H9 (cell line): ENCODE measurements at regions not wholly inside any gene's neighbourhood (a gene's known extent, or its start where the extent isn't known, plus 50 kb on each side); places are given as distances from the start of the nearest gene placed in this dataset.

Experiments used
- DNase-seq: peaks from one replicate; pipeline ENCODE4 v3.0.0-alpha.2; 2017
- H2AFZ ChIP-seq: one replicate; pipeline ENCODE4 v1.6.1; 2013; ENCODE audit warnings: mild to moderate bottlenecking, low read length, control low read depth, moderate library complexity
- H2AK5ac ChIP-seq: 2 replicates; pipeline ENCODE4 v1.6.1; 2013; ENCODE audit warnings: low read length, control low read depth, mixed read lengths; ENCODE audit not compliant: insufficient read length
- H2BK120ac ChIP-seq: one replicate; pipeline ENCODE4 v1.6.1; 2013; ENCODE audit warnings: low read depth, mild to moderate bottlenecking, low read length, control low read depth, inconsistent platforms; ENCODE audit not compliant: poor library complexity, severe bottlenecking
- H2BK12ac ChIP-seq: 2 replicates; pipeline ENCODE4 v1.6.1; 2013; ENCODE audit warnings: low read length, control low read depth, mixed read lengths, low read depth; ENCODE audit not compliant: insufficient read length
- H2BK15ac ChIP-seq: 2 replicates; pipeline ENCODE4 v1.6.1; 2013; ENCODE audit warnings: low read depth, low read length, control low read depth
- H2BK20ac ChIP-seq: one replicate; pipeline ENCODE4 v1.6.1; 2013; ENCODE audit warnings: low read depth, mild to moderate bottlenecking, low read length, control low read depth, inconsistent platforms; ENCODE audit not compliant: poor library complexity, severe bottlenecking
- H2BK5ac ChIP-seq: 2 replicates; pipeline ENCODE4 v1.6.1; 2013; ENCODE audit warnings: low read length, control low read depth, mixed read lengths; ENCODE audit not compliant: insufficient read length
- H3K14ac ChIP-seq: 2 replicates; pipeline ENCODE4 v1.6.1; 2013; ENCODE audit warnings: low read length, control low read depth; ENCODE audit not compliant: insufficient read depth
- H3K18ac ChIP-seq: 2 replicates; pipeline ENCODE4 v1.6.1; 2013; ENCODE audit warnings: low read depth, mild to moderate bottlenecking, mixed read lengths, low read length, control low read depth; ENCODE audit not compliant: insufficient read length
- H3K23ac ChIP-seq: 2 replicates; pipeline ENCODE4 v1.6.1; 2013; ENCODE audit warnings: low read length, control low read depth, mixed read lengths, low read depth; ENCODE audit not compliant: insufficient read length
- H3K23me2 ChIP-seq: 2 replicates; pipeline ENCODE4 v1.6.1; 2013; ENCODE audit warnings: low read depth, mild to moderate bottlenecking, mixed read lengths, low read length, control low read depth; ENCODE audit not compliant: insufficient read length, poor library complexity, severe bottlenecking
- H3K27ac ChIP-seq: 2 replicates; pipeline ENCODE4 v1.5.1; 2013; ENCODE audit warnings: low read length, control low read depth, mixed read lengths, low read depth; ENCODE audit not compliant: insufficient read length
- H3K27me3 ChIP-seq: 2 replicates; pipeline ENCODE4 v1.6.1; 2013; ENCODE audit warnings: low read length, control low read depth, inconsistent platforms; ENCODE audit not compliant: insufficient read depth
- H3K4ac ChIP-seq: 2 replicates; pipeline ENCODE4 v1.6.1; 2013; ENCODE audit warnings: low read depth, mild to moderate bottlenecking, control low read depth, inconsistent platforms, low read length, moderate library complexity
- H3K4me1 ChIP-seq: 2 replicates; pipeline ENCODE4 v1.6.1; 2013; ENCODE audit warnings: low read length, control low read depth, inconsistent platforms; ENCODE audit not compliant: insufficient read depth
- H3K4me2 ChIP-seq: 2 replicates; pipeline ENCODE4 v1.6.1; 2013; ENCODE audit warnings: low read length, control low read depth, mixed read lengths; ENCODE audit not compliant: insufficient read length, insufficient read depth
- H3K56ac ChIP-seq: 2 replicates; pipeline ENCODE4 v1.6.1; 2013; ENCODE audit warnings: low read depth, mild to moderate bottlenecking, mixed read lengths, low read length, control low read depth; ENCODE audit not compliant: insufficient read length
- H3K79me1 ChIP-seq: 2 replicates; pipeline ENCODE4 v1.6.1; 2013; ENCODE audit warnings: low read depth, mild to moderate bottlenecking, moderate library complexity, low read length, control low read depth, inconsistent platforms; ENCODE audit not compliant: insufficient read depth, poor library complexity, severe bottlenecking
- H3K79me2 ChIP-seq: 2 replicates; pipeline ENCODE4 v1.6.1; 2013; ENCODE audit warnings: low read length, control low read depth, inconsistent platforms; ENCODE audit not compliant: insufficient read depth
- H3K9ac ChIP-seq: 2 replicates; pipeline ENCODE4 v1.6.1; 2013; ENCODE audit warnings: low read length, control low read depth, mixed read lengths; ENCODE audit not compliant: insufficient read length; ENCODE audit errors: extremely low read depth
- H3K9me3 ChIP-seq: one replicate; pipeline ENCODE4 v1.6.1; 2013; ENCODE audit warnings: low read depth, low read length, inconsistent platforms; ENCODE audit not compliant: control insufficient read depth
- H3T11ph ChIP-seq: one replicate; pipeline ENCODE4 v1.6.1; 2013; ENCODE audit warnings: mild to moderate bottlenecking, low read length, control low read depth, inconsistent platforms
- H4K20me1 ChIP-seq: one replicate; pipeline ENCODE4 v1.6.1; 2013; ENCODE audit not compliant: control insufficient read depth, insufficient read length, insufficient read depth
- H4K5ac ChIP-seq: 2 replicates; pipeline ENCODE4 v1.6.1; 2013; ENCODE audit warnings: low read depth, mild to moderate bottlenecking, mixed read lengths, low read length, control low read depth; ENCODE audit not compliant: insufficient read length
- H4K8ac ChIP-seq: replicated peaks from 2 replicates; pipeline ENCODE4 v1.6.1; 2013; ENCODE audit warnings: low read length, control low read depth, mixed read lengths, low read depth; ENCODE audit not compliant: insufficient read length
- H4K91ac ChIP-seq: 2 replicates; pipeline ENCODE4 v1.6.1; 2013; ENCODE audit warnings: low read depth, mild to moderate bottlenecking, moderate library complexity, mixed read lengths, low read length, control low read depth; ENCODE audit not compliant: insufficient read length
- H3K27ac Mint-ChIP-seq, 3 experiments: 2 replicates in 2 of 3; 3 replicates in 1 of 3; pipeline ENCODE4 v1.8.0; 2020 to 2021; ENCODE audit warnings: mixed read lengths in 3 of 3, mild to moderate bottlenecking in 1 of 3, moderate library complexity in 1 of 3
- H3K27me3 Mint-ChIP-seq: 2 replicates; pipeline ENCODE4 v1.8.0; 2021; ENCODE audit warnings: low read depth, mild to moderate bottlenecking, moderate library complexity, mixed read lengths
- H3K36me3 Mint-ChIP-seq, 3 experiments: 2 replicates in 2 of 3; 3 replicates in 1 of 3; pipeline ENCODE4 v1.8.0; 2020 to 2021; ENCODE audit warnings: low read depth in 3 of 3, mixed read lengths in 3 of 3; ENCODE audit not compliant: insufficient read depth in 1 of 3
- H3K4me1 Mint-ChIP-seq, 2 experiments: 2 replicates each; pipeline ENCODE4 v1.8.0; 2020; ENCODE audit warnings: mixed read lengths in 2 of 2
- H3K4me3 Mint-ChIP-seq, 2 experiments: 2 replicates in 1 of 2; 3 replicates in 1 of 2; pipeline ENCODE4 v1.8.0; 2020 to 2021; ENCODE audit warnings: mild to moderate bottlenecking in 2 of 2, mixed read lengths in 2 of 2, moderate library complexity in 1 of 2
- H3K9me3 Mint-ChIP-seq, 2 experiments: 2 replicates in 1 of 2; 3 replicates in 1 of 2; pipeline ENCODE4 v1.8.0; 2020; ENCODE audit warnings: mild to moderate bottlenecking in 2 of 2, mixed read lengths in 2 of 2, moderate library complexity in 1 of 2
- WGBS: extraction: QIAGEN DNeasy Blood & Tissue Kit; methylation state at CpG from one replicate; pipeline ENCODE4 v1.1.7; 2013; ENCODE audit warnings: missing lambda C conversion rate, low lambda C conversion rate, mixed read lengths; ENCODE audit not compliant: insufficient read length; ENCODE audit errors: extremely low coverage; 5-methylcytosine and 5-hydroxymethylcytosine counted together
- TF ChIP-seq, protein P1 (sequence below): fragments of 200-600 bp; sonication (generic); conservative IDR thresholded peaks from 3 replicates; pipeline ENCODE4 v1.8.0; 2021; ENCODE audit warnings: antibody characterized with exemption, mild to moderate bottlenecking

DNA sequence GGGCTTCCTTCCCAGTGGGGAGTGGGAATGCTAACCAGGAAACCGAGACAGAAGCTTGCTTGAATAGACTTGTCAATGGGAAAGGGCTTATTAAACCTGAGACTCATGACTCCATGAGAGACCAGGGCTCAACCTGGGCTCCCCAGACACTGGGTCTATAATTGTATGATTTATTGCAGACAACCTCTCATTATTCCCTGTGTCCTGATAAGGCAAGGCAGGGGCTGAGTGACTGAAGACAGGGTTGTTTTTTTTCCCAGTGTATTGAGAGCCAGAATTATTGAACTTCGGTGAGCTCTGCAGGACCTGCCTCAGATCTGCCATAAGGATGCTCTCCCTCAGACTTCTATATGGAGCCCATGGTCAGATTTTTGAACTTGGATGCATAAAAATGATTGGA, 79.5 kb upstream of the KLHL25 start:
- H3K27ac ChIP-seq, result no peak overlapping the region
- H3K23ac ChIP-seq, result no peak overlapping the region
- no peaks in the 10 kb centered on the region for H3K27me3 ChIP-seq
- no peak overlapping the region for H3K4ac ChIP-seq
- H3K4me2 ChIP-seq, result no peak overlapping the region
- no peak overlapping the region for H3T11ph ChIP-seq
- no peak overlapping the region for H3K56ac ChIP-seq
- H3K79me1 ChIP-seq, result no peaks in the 10 kb centered on the region
- no peaks in the 10 kb centered on the region for H3K9me3 ChIP-seq
- H3K79me2 ChIP-seq, result no peaks in the 10 kb centered on the region
- TF ChIP-seq, protein P1, sequence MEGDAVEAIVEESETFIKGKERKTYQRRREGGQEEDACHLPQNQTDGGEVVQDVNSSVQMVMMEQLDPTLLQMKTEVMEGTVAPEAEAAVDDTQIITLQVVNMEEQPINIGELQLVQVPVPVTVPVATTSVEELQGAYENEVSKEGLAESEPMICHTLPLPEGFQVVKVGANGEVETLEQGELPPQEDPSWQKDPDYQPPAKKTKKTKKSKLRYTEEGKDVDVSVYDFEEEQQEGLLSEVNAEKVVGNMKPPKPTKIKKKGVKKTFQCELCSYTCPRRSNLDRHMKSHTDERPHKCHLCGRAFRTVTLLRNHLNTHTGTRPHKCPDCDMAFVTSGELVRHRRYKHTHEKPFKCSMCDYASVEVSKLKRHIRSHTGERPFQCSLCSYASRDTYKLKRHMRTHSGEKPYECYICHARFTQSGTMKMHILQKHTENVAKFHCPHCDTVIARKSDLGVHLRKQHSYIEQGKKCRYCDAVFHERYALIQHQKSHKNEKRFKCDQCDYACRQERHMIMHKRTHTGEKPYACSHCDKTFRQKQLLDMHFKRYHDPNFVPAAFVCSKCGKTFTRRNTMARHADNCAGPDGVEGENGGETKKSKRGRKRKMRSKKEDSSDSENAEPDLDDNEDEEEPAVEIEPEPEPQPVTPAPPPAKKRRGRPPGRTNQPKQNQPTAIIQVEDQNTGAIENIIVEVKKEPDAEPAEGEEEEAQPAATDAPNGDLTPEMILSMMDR, result no peak
- H2BK12ac ChIP-seq, result no peak overlapping the region
- no peak overlapping the region for H3K9ac ChIP-seq
- H3K23me2 ChIP-seq, result no peaks in the 10 kb centered on the region
- no CpG with 5 or more reads among the region's 2 CpGs for WGBS
- H3K4me1 ChIP-seq, result no peaks in the 10 kb centered on the region
- no peak overlapping the region for H4K5ac ChIP-seq
- Mint-ChIP-seq H3K36me3 (no peaks in the 10 kb centered on the region), H3K4me1 (peaks cover 2 to 3% of the 10 kb centered on the region in 2 experiments; a peak in 2 of 4 replicates), H3K9me3 (no peaks in the 10 kb centered on the region), H3K27ac (no peak overlapping the region), H3K27me3 (no peaks in the 10 kb centered on the region), H3K4me3 (no peak overlapping the region)
- no peak overlapping the region for H2AK5ac ChIP-seq
- no peak overlapping the region for H2AFZ ChIP-seq
- H2BK120ac ChIP-seq, result no peak overlapping the region
- H4K8ac ChIP-seq, result no peak overlapping the region
- H3K18ac ChIP-seq, result no peak overlapping the region
- H2BK20ac ChIP-seq, result no peak overlapping the region
- DNase-seq, result no peak
- no peak overlapping the region for H3K14ac ChIP-seq
- H4K20me1 ChIP-seq, result no peaks in the 10 kb centered on the region
- H2BK5ac ChIP-seq, result no peak overlapping the region
- no peak overlapping the region for H2BK15ac ChIP-seq
- H4K91ac ChIP-seq, result no peak overlapping the region
